ENCODE measurements at regions not wholly inside any gene's neighbourhood (a gene's known extent, or its start where the extent isn't known, plus 50 kb on each side); places are given as distances from the start of the nearest gene placed in this dataset.
"Not testable (repeated sequence)": the region's sequence is repeated elsewhere in the genome, so short reads cannot be mapped to it uniquely, and the experiment has no call there.

DNA sequence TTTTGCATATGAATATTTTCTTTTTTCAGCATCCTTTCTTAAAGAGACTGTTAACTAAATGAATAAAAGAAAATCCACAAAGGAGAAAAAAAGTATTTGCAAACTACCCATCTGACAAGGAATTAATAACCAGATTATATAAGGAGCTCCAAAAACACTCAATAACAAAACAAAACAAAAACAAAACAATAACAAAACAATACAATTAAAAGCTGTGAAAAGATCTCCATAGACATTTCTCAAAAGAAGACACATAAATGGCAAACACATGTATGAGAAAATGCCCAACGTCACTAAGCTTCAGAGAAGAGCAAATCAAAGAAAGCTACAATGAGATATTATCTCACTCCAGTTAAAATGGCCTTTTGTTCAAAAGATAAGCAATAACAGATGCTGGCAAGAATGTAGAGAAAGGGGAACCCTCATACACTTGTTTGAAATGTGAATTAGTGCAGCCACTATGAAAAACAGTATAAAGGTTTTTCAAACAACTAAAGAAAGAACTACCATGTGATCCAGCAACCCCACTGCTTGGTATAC, 1310.0 kb upstream of the EYS start:
- no peak overlapping the region for H3K4me3 ChIP-seq
- no peaks in the 10 kb centered on the region for H3K36me3 ChIP-seq
- ATAC-seq: no peak
- no peaks in the 10 kb centered on the region for H3K4me1 ChIP-seq
- H3K27ac ChIP-seq: no peak overlapping the region
- intact Hi-C loops (cut with DNase I): no loop called here
- TF ChIP-seq, protein P1, sequence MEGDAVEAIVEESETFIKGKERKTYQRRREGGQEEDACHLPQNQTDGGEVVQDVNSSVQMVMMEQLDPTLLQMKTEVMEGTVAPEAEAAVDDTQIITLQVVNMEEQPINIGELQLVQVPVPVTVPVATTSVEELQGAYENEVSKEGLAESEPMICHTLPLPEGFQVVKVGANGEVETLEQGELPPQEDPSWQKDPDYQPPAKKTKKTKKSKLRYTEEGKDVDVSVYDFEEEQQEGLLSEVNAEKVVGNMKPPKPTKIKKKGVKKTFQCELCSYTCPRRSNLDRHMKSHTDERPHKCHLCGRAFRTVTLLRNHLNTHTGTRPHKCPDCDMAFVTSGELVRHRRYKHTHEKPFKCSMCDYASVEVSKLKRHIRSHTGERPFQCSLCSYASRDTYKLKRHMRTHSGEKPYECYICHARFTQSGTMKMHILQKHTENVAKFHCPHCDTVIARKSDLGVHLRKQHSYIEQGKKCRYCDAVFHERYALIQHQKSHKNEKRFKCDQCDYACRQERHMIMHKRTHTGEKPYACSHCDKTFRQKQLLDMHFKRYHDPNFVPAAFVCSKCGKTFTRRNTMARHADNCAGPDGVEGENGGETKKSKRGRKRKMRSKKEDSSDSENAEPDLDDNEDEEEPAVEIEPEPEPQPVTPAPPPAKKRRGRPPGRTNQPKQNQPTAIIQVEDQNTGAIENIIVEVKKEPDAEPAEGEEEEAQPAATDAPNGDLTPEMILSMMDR (IDR thresholded peaks at IDR 0.05): no peak
- H3K9me3 ChIP-seq: no peaks in the 10 kb centered on the region
- 29 to 33% methylated on average over 1 of the region's 1 CpG for WGBS, 2 donors
- no peak for DNase-seq
- H3K27me3 ChIP-seq: no peaks in the 10 kb centered on the region
- no peak for FAIRE-seq

DNA sequence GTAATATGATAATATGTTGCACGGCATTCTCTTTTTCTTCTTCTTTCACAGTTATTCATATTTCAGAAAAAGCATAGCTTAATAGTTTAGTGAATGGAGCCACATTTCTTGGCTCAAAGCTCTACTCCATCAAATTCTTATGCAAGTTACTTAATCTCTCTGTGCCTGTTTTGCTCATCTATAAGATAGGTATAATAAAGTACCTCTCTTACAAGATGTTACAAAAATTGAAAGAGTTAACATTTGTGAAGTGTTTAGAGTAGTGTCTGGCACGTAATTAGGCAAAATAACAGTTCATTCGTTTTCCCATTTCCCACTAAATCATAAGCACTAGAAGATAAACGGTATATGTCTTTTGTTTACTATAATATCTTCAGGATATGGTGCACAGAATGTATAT, 1304.4 kb upstream of the EYS start:
- FAIRE-seq (no peak), DNase-seq (no peak), ATAC-seq (no peak)
- H3K27ac ChIP-seq: no peak overlapping the region
- H3K4me1 ChIP-seq: no peaks in the 10 kb centered on the region
- 37 to 49% methylated on average over 4 of the region's 4 CpGs for WGBS, 2 donors
- TF ChIP-seq, protein P1 (IDR thresholded peaks at IDR 0.05): no peak
- no peaks in the 10 kb centered on the region for H3K9me3 ChIP-seq
- H3K27me3 ChIP-seq: no peaks in the 10 kb centered on the region
- intact Hi-C loops (cut with DNase I): no loop called here
- H3K36me3 ChIP-seq: no peaks in the 10 kb centered on the region
- H3K4me3 ChIP-seq: no peak overlapping the region

- H3K4me3 ChIP-seq: no peak overlapping the region
- intact Hi-C loops (cut with DNase I): no loop called here
- no peaks in the 10 kb centered on the region for H3K4me1 ChIP-seq
- no peak for ATAC-seq
- no peaks in the 10 kb centered on the region for H3K36me3 ChIP-seq
- no peak for FAIRE-seq
- 25 to 38% methylated on average over 8 of the region's 8 CpGs for WGBS, 2 donors
- TF ChIP-seq, protein P1 (IDR thresholded peaks at IDR 0.05): no peak
- no peaks in the 10 kb centered on the region for H3K9me3 ChIP-seq
- H3K27ac ChIP-seq: no peak overlapping the region
- DNase-seq: no peak
- no peaks in the 10 kb centered on the region for H3K27me3 ChIP-seq
Measured at GRCh38 chr6:67009818-67010217, 1302.8 kb upstream of the EYS start.

DNA sequence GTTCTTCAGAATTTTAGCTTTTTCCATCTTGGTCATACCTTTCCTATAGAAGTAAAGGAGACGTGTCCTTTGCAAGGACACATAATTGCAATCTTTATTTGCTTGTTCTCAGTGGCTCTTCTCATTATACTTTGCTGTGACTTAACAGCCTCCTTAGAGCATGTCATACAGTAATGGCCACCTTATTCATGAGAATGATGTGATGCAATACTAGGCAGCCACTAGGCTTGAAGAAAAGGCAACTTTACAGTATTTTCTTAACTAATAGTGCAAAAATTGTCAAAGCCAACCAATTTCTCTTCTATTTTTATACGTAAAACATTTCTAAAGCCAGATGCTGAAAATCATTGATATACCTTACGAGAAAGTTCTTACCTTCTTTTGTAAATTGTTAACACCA, 1296.8 kb upstream of the EYS start:
- Histone ChIP-seq H3K27me3 (no peaks in the 10 kb centered on the region), H3K4me3 (no peak overlapping the region), H3K9me3 (no peaks in the 10 kb centered on the region), H3K27ac (no peak overlapping the region), H3K36me3 (no peaks in the 10 kb centered on the region), H3K4me1 (no peaks in the 10 kb centered on the region)
- 66 to 68% methylated on average over 3 of the region's 3 CpGs for WGBS, 2 donors
- ATAC-seq (no peak), FAIRE-seq (no peak), DNase-seq (no peak)
- TF ChIP-seq, protein P1 (IDR thresholded peaks at IDR 0.05): no peak
- intact Hi-C loops (cut with DNase I): no loop called here

DNA sequence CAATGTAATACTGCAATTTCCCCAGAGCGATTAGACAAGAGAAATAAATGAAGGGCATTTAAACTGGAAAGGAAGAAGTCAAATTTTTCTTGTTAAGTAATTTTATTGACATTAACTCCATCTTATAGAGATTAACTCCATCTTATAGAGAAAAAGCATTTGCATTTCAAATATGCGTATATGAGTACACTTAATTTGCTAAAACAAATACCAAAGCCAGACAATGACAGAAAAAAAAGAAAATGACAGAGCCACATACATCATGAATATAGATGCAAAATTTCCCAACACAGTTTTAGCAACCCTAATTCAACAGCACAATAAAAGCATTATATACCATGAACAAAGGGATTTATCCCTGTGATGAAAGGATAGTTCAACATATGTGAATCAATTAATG, 1293.1 kb upstream of the EYS start:
- TF ChIP-seq, protein P1 (IDR thresholded peaks at IDR 0.05): no peak
- FAIRE-seq (no peak), ATAC-seq (no peak), DNase-seq (no peak)
- no peak overlapping the region for H3K27ac ChIP-seq
- no peak overlapping the region for H3K4me3 ChIP-seq
- H3K9me3 ChIP-seq: no peaks in the 10 kb centered on the region
- no peaks in the 10 kb centered on the region for H3K36me3 ChIP-seq
- WGBS, 2 donors: 81 to 90% methylated on average over 2 of the region's 2 CpGs
- intact Hi-C loops (cut with DNase I): no loop called here
- no peaks in the 10 kb centered on the region for H3K27me3 ChIP-seq
- no peaks in the 10 kb centered on the region for H3K4me1 ChIP-seq

GRCh38 chr6:66997579-66997978, 1290.6 kb upstream of the EYS start:
- H3K9me3 ChIP-seq; FAIRE-seq; H3K27me3 ChIP-seq; ATAC-seq; H3K4me3 ChIP-seq; H3K4me1 ChIP-seq; H3K36me3 ChIP-seq; H3K27ac ChIP-seq; DNase-seq; intact Hi-C loops (cut with DNase I): not testable (repeated sequence)
- WGBS, 2 donors: 53 to 59% methylated on average over 1 of the region's 1 CpG

Measured in pancreas (tissue), 10 donors.